ENCODE measurements at regions not wholly inside any gene's neighbourhood (a gene's known extent, or its start where the extent isn't known, plus 50 kb on each side); places are given as distances from the start of the nearest gene placed in this dataset.

DNA sequence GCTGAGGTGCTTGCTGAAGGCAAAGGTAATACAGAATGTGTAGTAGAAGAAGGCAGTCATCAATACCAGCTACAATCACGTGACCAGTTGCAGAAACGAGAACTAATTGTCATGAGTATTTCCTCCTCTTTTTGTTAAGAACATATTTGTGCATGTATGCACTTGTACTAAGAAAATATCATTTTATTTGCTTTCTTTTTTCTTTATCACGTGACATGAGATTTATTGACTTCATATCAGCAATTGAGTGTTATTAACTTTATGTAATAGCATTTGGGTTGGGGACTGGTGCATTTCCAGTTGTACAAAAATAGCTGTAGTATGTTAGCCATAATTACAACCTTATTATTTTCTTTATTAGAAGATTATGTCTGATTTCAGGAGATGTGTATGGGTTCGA is 90.0 kb downstream of the MAGEE1 start:
- TF ChIP-seq POLR2AphosphoS5 (IDR thresholded peaks at IDR 0.05; ENCODE audit: low read depth, low read length) (no peak), TAF1 (IDR thresholded peaks at IDR 0.05; ENCODE audit: borderline replicate concordance, low read depth, low read length) (no peak), POLR2A (IDR thresholded peaks at IDR 0.05; ENCODE audit: low read depth, low read length) (no peak)

Data from GM12892 (cell line).